22Rv1 (cell line): ENCODE measurements at regions not wholly inside any gene's neighbourhood (a gene's known extent, or its start where the extent isn't known, plus 50 kb on each side); places are given as distances from the start of the nearest gene placed in this dataset.
"Not testable (repeated sequence)": the region's sequence is repeated elsewhere in the genome, so short reads cannot be mapped to it uniquely, and the experiment has no call there.

Experiments used
- CTCF ChIP-seq: fragments of 450-650 bp; IDR thresholded peaks from 2 replicates; pipeline ENCODE4 v1.5.1; 2017; ENCODE audit warnings: mild to moderate bottlenecking
- ZFX ChIP-seq: fragments of 450-650 bp; IDR thresholded peaks from 2 replicates; pipeline ENCODE4 v1.6.1; 2017; ENCODE audit warnings: antibody characterized with exemption, borderline replicate concordance

DNA sequence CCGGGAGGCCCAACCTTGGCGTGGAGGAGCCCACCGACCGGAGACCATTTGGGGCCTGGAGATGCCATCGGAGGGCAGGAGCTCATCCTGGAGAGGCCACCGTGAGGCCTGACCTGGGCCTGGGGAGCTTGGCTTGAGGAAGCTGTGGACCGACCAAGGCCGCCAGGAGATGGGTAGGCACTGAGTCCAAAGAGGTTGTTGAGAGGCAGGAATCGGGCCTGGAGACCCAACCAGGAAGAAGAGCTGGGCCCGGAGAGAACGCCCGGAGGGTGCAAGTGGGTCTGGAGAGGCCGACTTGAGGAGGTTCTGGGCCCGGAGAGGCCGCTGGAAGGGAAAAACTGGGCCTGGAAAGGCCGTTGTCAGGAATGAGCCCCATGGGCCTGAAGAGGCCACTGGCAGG lies 313.8 kb downstream of the OR4F29 start:
- not testable (repeated sequence) for TF ChIP-seq CTCF, ZFX
